ENCODE measurements at regions not wholly inside any gene's neighbourhood (a gene's known extent, or its start where the extent isn't known, plus 50 kb on each side); places are given as distances from the start of the nearest gene placed in this dataset.

- TF ChIP-seq NRF1 (conservative IDR thresholded peaks at IDR 0.05 in 1 of 2, IDR thresholded peaks at IDR 0.05 in 1 of 2), result no peak
- TF ChIP-seq ADNP (tag; IDR thresholded peaks at IDR 0.05), result no peak
- no peak for TF ChIP-seq PCBP1 (IDR thresholded peaks at IDR 0.05; ENCODE audit: low read depth, low read length, poor library complexity, severe bottlenecking)
- TF ChIP-seq KDM4B (IDR thresholded peaks at IDR 0.05; ENCODE audit: borderline replicate concordance in 2 of 2, low read depth in 1 of 2), result no peak
- no peak for TF ChIP-seq SP2 (IDR thresholded peaks at IDR 0.05; ENCODE audit: extremely low read depth, low read depth, low read length, poor library complexity, severe bottlenecking)
- TF ChIP-seq PHF20 (IDR thresholded peaks at IDR 0.05; ENCODE audit: partially characterized antibody), result no peak
- TF ChIP-seq, protein P1, sequence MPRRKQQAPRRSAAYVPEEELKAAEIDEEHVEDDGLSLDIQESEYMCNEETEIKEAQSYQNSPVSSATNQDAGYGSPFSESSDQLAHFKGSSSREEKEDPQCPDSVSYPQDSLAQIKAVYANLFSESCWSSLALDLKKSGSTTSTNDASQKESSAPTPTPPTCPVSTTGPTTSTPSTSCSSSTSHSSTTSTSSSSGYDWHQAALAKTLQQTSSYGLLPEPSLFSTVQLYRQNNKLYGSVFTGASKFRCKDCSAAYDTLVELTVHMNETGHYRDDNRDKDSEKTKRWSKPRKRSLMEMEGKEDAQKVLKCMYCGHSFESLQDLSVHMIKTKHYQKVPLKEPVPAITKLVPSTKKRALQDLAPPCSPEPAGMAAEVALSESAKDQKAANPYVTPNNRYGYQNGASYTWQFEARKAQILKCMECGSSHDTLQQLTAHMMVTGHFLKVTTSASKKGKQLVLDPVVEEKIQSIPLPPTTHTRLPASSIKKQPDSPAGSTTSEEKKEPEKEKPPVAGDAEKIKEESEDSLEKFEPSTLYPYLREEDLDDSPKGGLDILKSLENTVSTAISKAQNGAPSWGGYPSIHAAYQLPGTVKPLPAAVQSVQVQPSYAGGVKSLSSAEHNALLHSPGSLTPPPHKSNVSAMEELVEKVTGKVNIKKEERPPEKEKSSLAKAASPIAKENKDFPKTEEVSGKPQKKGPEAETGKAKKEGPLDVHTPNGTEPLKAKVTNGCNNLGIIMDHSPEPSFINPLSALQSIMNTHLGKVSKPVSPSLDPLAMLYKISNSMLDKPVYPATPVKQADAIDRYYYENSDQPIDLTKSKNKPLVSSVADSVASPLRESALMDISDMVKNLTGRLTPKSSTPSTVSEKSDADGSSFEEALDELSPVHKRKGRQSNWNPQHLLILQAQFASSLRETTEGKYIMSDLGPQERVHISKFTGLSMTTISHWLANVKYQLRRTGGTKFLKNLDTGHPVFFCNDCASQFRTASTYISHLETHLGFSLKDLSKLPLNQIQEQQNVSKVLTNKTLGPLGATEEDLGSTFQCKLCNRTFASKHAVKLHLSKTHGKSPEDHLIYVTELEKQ (CRISPR knock-in tag; IDR thresholded peaks at IDR 0.05), result no peak
- no peak for TF ChIP-seq MAX (CRISPR knock-in tag; IDR thresholded peaks at IDR 0.05)
- TF ChIP-seq TCFL5 (CRISPR knock-in tag; conservative IDR thresholded peaks at IDR 0.05), result no peak
- TF ChIP-seq PCBP2 (IDR thresholded peaks at IDR 0.05; ENCODE audit: low read depth, low read length, poor library complexity, severe bottlenecking), result no peak
- no peak for TF ChIP-seq POLR2A (conservative IDR thresholded peaks at IDR 0.05)
- no peak for TF ChIP-seq EHMT2 (IDR thresholded peaks at IDR 0.05)
- TF ChIP-seq ESRRA (IDR thresholded peaks at IDR 0.05; ENCODE audit: borderline replicate concordance, low read depth), result no peak
- TF ChIP-seq POLR2AphosphoS5 (IDR thresholded peaks at IDR 0.05; ENCODE audit: control insufficient read depth, insufficient read depth, low read depth, low read length), result no peak
Measured at GRCh38 chr17:83002118-83002805, 77.1 kb upstream of the METRNL start.

Data from K562 (cell line).